ENCODE measurements at regions not wholly inside any gene's neighbourhood (a gene's known extent, or its start where the extent isn't known, plus 50 kb on each side); places are given as distances from the start of the nearest gene placed in this dataset.

- no peak overlapping the region for H3K4me3 ChIP-seq (ENCODE audit: low read length)
- no peak for DNase-seq (ENCODE audit: low read depth)
- no peak for TF ChIP-seq CTCF (IDR thresholded peaks at IDR 0.05; ENCODE audit: insufficient read depth, low read depth, low read length, missing control alignments)
Observed at GRCh38 chr6:14816116-14816859, 429.6 kb upstream of the JARID2 start.

- no peak overlapping the region for H3K4me3 ChIP-seq (ENCODE audit: low read length)
- no peak for DNase-seq (ENCODE audit: low read depth)
- TF ChIP-seq CTCF (IDR thresholded peaks at IDR 0.05; ENCODE audit: insufficient read depth, low read depth, low read length, missing control alignments): no peak
Observed at GRCh38 chr6:14817074-14817473, 428.8 kb upstream of the JARID2 start.

- DNase-seq (ENCODE audit: low read depth): no peak
- no peak for TF ChIP-seq CTCF (IDR thresholded peaks at IDR 0.05; ENCODE audit: insufficient read depth, low read depth, low read length, missing control alignments)
- H3K4me3 ChIP-seq (ENCODE audit: low read length): no peak overlapping the region
Observed at GRCh38 chr6:14818422-14818884, 427.4 kb upstream of the JARID2 start.

- TF ChIP-seq CTCF (IDR thresholded peaks at IDR 0.05; ENCODE audit: insufficient read depth, low read depth, low read length, missing control alignments): no peak
- H3K4me3 ChIP-seq (ENCODE audit: low read length): no peak overlapping the region
- no peak for DNase-seq (ENCODE audit: low read depth)
Observed at GRCh38 chr6:14819001-14819400, 426.9 kb upstream of the JARID2 start.

GRCh38 chr6:14819840-14820420, 425.9 kb upstream of the JARID2 start:
- no peak for DNase-seq (ENCODE audit: low read depth)
- H3K4me3 ChIP-seq (ENCODE audit: low read length): no peak overlapping the region
- TF ChIP-seq CTCF (IDR thresholded peaks at IDR 0.05; ENCODE audit: insufficient read depth, low read depth, low read length, missing control alignments): no peak

- no peak for DNase-seq (ENCODE audit: low read depth)
- no peak for TF ChIP-seq CTCF (IDR thresholded peaks at IDR 0.05; ENCODE audit: insufficient read depth, low read depth, low read length, missing control alignments)
- no peak overlapping the region for H3K4me3 ChIP-seq (ENCODE audit: low read length)
Observed at GRCh38 chr6:14822012-14822553, 423.8 kb upstream of the JARID2 start.
